GM20431 (cell line): ENCODE measurements at regions not wholly inside any gene's neighbourhood (a gene's known extent, or its start where the extent isn't known, plus 50 kb on each side); places are given as distances from the start of the nearest gene placed in this dataset.

Experiments
- in situ Hi-C: fragments of 300-500 bp; cut with MseI, MboI; formaldehyde crosslinking; loops from one replicate; pipeline ENCODE4 v1.15.0; 2020; ENCODE audit warnings: low sequenced_read_pairs; ENCODE audit not compliant: unreplicated experiment

- in situ Hi-C loops, result no loop called here
These were observed 78.3 kb downstream of the CLDN34 start for GRCh38 chrX:10045327-10046000.

DNA sequence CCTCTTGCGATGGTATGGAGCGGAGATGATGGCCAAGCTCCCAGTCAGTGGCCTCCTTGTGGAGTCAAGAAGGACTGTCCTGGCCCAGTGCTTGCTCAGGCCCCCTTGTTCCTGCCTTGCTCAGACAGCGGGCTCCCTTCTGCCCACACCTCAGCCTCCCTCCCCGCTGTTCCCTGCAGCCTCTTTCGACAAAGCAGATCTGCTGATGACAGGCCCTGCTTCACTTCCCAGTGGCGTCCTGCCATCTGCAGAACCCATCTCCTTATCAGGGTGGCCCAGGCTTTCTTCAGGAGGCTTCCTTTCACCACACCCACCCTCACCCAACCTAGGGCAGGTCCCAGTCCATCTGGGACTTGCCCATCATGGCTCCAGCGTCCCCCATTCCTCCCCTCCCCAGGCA is 80.0 kb downstream of the CLDN34 start:
- in situ Hi-C loops, result no loop called here

- in situ Hi-C loops, result no loop called here
These were observed 80.5 kb downstream of the CLDN34 start for GRCh38 chrX:10047631-10048030.

- in situ Hi-C loops, result no loop called here
These were observed 80.9 kb downstream of the CLDN34 start for GRCh38 chrX:10048076-10048475.

- in situ Hi-C loops, result no loop called here
These were observed 81.5 kb downstream of the CLDN34 start for GRCh38 chrX:10048707-10049106.

DNA sequence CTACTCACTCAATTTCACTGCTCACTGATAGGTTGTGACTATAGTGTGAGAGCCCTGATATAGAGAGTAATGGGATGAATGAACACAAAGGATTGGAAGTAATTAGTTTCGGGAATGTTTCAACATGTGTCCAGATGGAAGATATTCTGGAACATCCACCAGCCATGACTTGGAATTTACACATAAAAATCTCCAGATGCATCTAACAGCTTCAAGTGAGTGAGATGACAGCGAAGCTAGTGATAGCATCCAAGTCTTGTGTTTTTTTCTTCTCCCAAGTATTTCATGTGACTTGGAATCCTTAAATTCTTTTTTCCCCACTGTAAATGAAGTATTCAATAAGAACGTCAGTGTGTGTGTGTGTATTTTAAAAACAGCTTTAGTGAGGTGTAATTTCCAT is 82.1 kb downstream of the CLDN34 start:
- in situ Hi-C loops, result no loop called here

DNA sequence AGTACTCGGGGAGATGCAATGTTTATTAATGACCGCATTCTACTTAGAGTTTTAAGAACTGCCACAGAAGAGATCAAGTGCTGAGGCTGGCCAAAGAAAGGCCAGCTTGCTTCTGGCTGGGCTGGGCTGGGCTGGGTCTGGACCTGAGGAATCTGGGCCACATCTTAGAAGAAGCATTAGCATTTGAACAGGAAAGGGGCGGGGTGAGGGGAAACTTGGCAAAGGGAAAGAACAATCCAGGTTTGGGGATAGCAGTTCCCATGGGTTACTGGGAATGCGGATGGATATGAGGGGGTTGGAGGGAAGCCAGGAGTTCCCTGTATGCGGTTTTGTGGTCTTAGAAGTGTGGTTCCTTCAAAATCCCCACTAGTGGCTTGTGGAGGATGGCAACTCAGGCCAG is 83.3 kb downstream of the CLDN34 start:
- in situ Hi-C loops, result no loop called here

GRCh38 chrX:10051866-10052480 is 84.8 kb downstream of the CLDN34 start:
- in situ Hi-C loops, result no loop called here

- in situ Hi-C loops, result no loop called here
These were observed 85.9 kb downstream of the CLDN34 start for GRCh38 chrX:10052906-10053625.

DNA sequence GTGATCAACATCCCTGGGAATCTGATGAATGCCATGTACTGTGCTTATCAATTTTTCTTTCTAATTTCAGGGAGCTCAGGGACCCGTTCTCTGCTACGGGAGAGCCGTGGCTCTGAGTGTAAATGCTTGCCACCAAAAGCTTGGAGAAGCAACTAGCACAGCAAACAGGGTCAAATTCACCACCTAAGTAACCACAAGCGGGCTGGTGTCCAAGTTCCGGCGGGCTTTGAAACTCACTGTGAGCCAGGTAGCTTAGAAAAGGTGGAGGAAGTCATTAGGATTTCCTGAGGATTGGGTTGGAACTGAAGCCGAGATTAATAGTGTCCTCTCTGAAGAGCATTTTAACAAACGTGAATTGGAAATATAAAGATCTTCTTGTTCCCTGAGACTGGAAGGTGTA is 87.2 kb downstream of the CLDN34 start:
- in situ Hi-C loops, result no loop called here

DNA sequence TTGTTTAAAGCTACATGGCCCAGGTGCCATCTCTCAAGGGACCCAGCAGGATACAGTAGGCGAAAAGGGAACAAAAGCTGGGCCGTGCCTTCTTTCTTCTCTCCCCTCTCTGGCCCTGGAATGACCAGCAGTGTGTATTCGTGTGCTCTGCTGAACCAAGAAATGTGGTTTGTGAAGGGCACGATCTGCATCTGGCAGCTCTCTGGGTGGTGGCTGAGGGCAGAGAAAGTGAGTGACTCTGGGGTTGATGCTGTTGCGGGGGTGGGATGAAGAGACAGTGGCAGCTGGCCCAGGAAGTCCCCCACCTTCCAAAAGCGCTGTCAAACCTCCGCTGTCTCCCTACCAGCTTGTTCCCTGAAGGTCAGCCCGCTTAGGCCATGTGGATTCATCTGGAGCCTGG is 88.3 kb downstream of the CLDN34 start:
- in situ Hi-C loops, result no loop called here

DNA sequence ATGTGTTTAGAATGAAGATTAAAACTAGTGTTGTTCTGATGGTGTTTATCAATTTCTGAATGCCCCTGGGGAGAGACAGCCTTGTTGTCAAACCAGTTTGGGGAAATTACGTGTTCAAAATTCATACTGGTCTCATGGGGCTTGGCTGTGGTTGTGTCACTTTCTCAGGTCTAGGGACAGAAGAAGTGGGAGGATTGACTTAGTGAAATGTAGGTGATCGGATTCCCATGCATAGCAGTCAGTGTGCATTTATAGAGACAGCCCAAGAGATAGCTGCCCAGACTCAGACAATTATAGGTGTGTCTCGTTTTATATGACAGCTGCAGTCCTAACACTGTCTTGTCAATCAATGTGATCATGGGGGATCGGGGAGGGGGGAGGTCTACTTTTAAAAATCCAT is 94.4 kb upstream of the CLCN4 start:
- in situ Hi-C loops, result no loop called here

DNA sequence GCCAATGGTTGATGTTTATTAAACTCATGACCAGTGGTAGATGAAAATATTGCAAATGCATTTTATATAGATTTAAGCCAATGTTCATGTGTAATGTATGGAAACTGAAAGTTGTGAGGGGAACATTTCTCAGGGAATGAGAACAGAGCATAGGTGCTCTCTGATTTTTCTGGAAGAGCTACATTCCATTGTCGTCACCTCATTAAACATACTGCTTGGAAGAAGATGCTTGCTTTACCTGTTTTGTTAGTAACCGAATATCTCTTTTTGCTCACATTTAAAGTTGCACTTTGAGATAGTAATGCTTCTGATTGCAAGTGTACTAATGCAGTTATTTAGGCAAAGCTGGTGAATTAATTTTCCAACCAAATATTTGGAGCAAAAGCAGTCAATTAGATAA is 93.8 kb upstream of the CLCN4 start:
- in situ Hi-C loops, result no loop called here

GRCh38 chrX:10064736-10065135 is 92.0 kb upstream of the CLCN4 start:
- in situ Hi-C loops, result no loop called here

- in situ Hi-C loops, result no loop called here
These were observed 85.9 kb upstream of the CLCN4 start for GRCh38 chrX:10070714-10071436.

GRCh38 chrX:10071451-10072144 is 85.2 kb upstream of the CLCN4 start:
- in situ Hi-C loops, result no loop called here

- in situ Hi-C loops, result no loop called here
These were observed 83.8 kb upstream of the CLCN4 start for GRCh38 chrX:10072786-10073568.

DNA sequence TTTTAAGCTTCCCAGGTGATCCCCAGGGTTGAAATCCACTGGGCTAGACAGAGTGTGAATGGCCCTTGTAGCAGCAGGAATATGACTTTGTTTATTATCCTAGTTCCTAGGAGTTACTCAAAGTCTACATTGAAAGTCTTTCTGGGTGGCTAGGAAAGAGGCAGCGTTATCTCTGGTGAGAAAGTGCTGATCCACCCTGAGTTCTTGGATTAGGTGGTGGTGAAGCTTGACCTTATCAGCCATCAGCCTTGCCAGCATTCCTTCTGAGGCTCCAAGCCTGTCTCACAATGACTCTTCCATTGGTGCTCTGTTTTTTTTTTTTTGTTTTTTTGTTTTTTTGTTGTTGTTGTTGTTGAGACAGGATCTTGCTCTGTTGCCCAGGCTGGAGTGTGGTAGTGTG is 83.1 kb upstream of the CLCN4 start:
- in situ Hi-C loops, result no loop called here

- in situ Hi-C loops, result no loop called here
These were observed 82.4 kb upstream of the CLCN4 start for GRCh38 chrX:10074241-10074941.
